Activated CD4-positive, alpha-beta T cell treated with anti-CD3 and anti-CD28 coated beads, Interleukin-2, amount 50 U/mL, for 24 hours (primary cell): ENCODE measurements at regions not wholly inside any gene's neighbourhood (a gene's known extent, or its start where the extent isn't known, plus 50 kb on each side); places are given as distances from the start of the nearest gene placed in this dataset.

Source experiments
- DNase-seq, 2 donors: peaks; one replicate each; pipeline ENCODE4 v3.0.0-alpha.2; 2020; ENCODE audit warnings: low read depth in 1 of 2, low spot score in 1 of 2

- no peak for DNase-seq
Observed at GRCh38 chr4:160808174-160808573, 1355.6 kb downstream of the FSTL5 start.

- DNase-seq: no peak
Observed at GRCh38 chr4:160809576-160809975, 1354.2 kb downstream of the FSTL5 start.

GRCh38 chr4:160810424-160810823, 1353.4 kb downstream of the FSTL5 start:
- no peak for DNase-seq

- DNase-seq: no peak
Observed at GRCh38 chr4:160810941-160811340, 1352.9 kb downstream of the FSTL5 start.

- DNase-seq: no peak
Observed at GRCh38 chr4:160811956-160812355, 1351.8 kb downstream of the FSTL5 start.

- DNase-seq: no peak
Observed at GRCh38 chr4:160814726-160815125, 1349.1 kb downstream of the FSTL5 start.

GRCh38 chr4:160818571-160818970, 1345.2 kb downstream of the FSTL5 start:
- no peak for DNase-seq

GRCh38 chr4:160819791-160820190, 1344.0 kb downstream of the FSTL5 start:
- no peak for DNase-seq

GRCh38 chr4:160824481-160824880, 1339.3 kb downstream of the FSTL5 start:
- DNase-seq: no peak

GRCh38 chr4:160825644-160826338, 1338.0 kb downstream of the FSTL5 start:
- no peak for DNase-seq

GRCh38 chr4:160826339-160826679, 1337.5 kb downstream of the FSTL5 start:
- no peak for DNase-seq

GRCh38 chr4:160831165-160831922, 1332.5 kb downstream of the FSTL5 start:
- DNase-seq: no peak

GRCh38 chr4:160835789-160836188, 1328.0 kb downstream of the FSTL5 start:
- no peak for DNase-seq

- DNase-seq: no peak
Observed at GRCh38 chr4:160836431-160836830, 1327.4 kb downstream of the FSTL5 start.

- no peak for DNase-seq
Observed at GRCh38 chr4:160846121-160846520, 1317.7 kb downstream of the FSTL5 start.

- DNase-seq: no peak
Observed at GRCh38 chr4:160847228-160847627, 1316.6 kb downstream of the FSTL5 start.

GRCh38 chr4:160848489-160848888, 1315.3 kb downstream of the FSTL5 start:
- DNase-seq: no peak

- DNase-seq: no peak
Observed at GRCh38 chr4:160848901-160849760, 1314.7 kb downstream of the FSTL5 start.

- no peak for DNase-seq
Observed at GRCh38 chr4:160864253-160864652, 1299.5 kb downstream of the FSTL5 start.

- no peak for DNase-seq
Observed at GRCh38 chr4:160869899-160870298, 1293.9 kb downstream of the FSTL5 start.

GRCh38 chr4:160872491-160872890, 1291.3 kb downstream of the FSTL5 start:
- no peak for DNase-seq
